Body of pancreas (tissue), 4 donors: ENCODE measurements at regions not wholly inside any gene's neighbourhood (a gene's known extent, or its start where the extent isn't known, plus 50 kb on each side); places are given as distances from the start of the nearest gene placed in this dataset.

Experiments used
- POLR2A ChIP-seq, 3 donors: fragments of 450-650 bp; IDR thresholded peaks; one replicate each; pipeline ENCODE4 v1.6.1; 2016; ENCODE audit warnings: antibody characterized with exemption in 3 of 3, mild to moderate bottlenecking in 2 of 3
- TF ChIP-seq, protein P1 (sequence below), 7 experiments: fragments of 450-650 bp in 4 of 7; fragments of 200-600 bp in 3 of 7; sonication (generic) in 3 of 7; IDR thresholded peaks; one replicate each; pipeline ENCODE4 v1.5.1; 2016 to 2019; ENCODE audit warnings: antibody characterized with exemption in 7 of 7

DNA sequence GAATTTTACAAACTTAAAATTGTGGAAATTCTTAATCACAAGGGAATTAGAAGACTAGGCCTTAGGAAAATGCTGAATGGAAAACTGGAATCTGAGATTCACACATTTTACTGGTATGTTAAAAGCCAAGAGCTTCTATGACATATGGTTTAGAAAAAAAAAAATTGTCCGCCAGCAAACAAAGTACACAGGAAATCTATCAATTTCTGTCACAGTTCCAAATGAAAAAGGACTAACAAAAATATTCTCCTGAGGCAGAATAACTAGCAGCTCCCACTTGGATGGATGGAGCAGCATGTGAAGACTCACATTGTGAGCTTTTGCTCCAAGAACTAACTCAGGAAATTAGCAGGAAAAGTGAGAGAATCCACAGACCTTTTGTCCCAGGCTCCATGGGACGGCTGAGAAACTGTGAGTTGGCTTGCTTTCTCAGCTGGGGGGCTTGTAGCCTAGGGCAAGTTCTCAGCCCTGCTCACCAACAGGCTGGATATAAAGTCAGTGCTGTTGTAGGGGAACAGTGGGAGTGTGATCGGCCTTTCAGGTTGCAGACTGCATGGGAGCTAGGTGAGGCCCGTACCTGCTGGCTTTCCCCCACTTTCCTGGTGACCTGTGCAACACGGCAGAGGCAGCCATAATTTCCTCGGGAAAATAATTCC, 731.1 kb upstream of the SGO1 start:
- no peak for TF ChIP-seq POLR2A (IDR thresholded peaks at IDR 0.05)
- TF ChIP-seq, protein P1, sequence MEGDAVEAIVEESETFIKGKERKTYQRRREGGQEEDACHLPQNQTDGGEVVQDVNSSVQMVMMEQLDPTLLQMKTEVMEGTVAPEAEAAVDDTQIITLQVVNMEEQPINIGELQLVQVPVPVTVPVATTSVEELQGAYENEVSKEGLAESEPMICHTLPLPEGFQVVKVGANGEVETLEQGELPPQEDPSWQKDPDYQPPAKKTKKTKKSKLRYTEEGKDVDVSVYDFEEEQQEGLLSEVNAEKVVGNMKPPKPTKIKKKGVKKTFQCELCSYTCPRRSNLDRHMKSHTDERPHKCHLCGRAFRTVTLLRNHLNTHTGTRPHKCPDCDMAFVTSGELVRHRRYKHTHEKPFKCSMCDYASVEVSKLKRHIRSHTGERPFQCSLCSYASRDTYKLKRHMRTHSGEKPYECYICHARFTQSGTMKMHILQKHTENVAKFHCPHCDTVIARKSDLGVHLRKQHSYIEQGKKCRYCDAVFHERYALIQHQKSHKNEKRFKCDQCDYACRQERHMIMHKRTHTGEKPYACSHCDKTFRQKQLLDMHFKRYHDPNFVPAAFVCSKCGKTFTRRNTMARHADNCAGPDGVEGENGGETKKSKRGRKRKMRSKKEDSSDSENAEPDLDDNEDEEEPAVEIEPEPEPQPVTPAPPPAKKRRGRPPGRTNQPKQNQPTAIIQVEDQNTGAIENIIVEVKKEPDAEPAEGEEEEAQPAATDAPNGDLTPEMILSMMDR (IDR thresholded peaks at IDR 0.05), result no peak
